Activated CD4-positive, alpha-beta T cell treated with anti-CD3 and anti-CD28 coated beads for 36 hours (primary cell): ENCODE measurements at regions not wholly inside any gene's neighbourhood (a gene's known extent, or its start where the extent isn't known, plus 50 kb on each side); places are given as distances from the start of the nearest gene placed in this dataset.

ENCODE experiments used
- ATAC-seq: fragments of 200-7000 bp; cut with Tn5 transposase; one replicate; pipeline ENCODE4 v1.10.0; 2021; ENCODE audit warnings: mild to moderate bottlenecking, moderate library complexity
- CTCF ChIA-PET: fragments of 350-600 bp; sonication (Branson Sonifier 250); formaldehyde crosslinking; loops from one replicate; lab custom pipeline; 2021; ENCODE audit warnings: antibody characterized with exemption; lab: Charles Lee
- POLR2A ChIA-PET: fragments of 350-600 bp; sonication (Branson Sonifier 250); formaldehyde crosslinking; loops from one replicate; lab custom pipeline; 2021; ENCODE audit warnings: antibody characterized with exemption, inconsistent platforms; lab: Charles Lee
- DNase-seq: peaks from one replicate; pipeline ENCODE4 v3.0.0-alpha.2; 2020
- H3K27ac Mint-ChIP-seq: one replicate; pipeline ENCODE4 v1.8.0; 2021; ENCODE audit warnings: mixed read lengths
- H3K27me3 Mint-ChIP-seq: one replicate; pipeline ENCODE4 v1.8.0; 2021; ENCODE audit warnings: mixed read lengths
- H3K36me3 Mint-ChIP-seq: one replicate; pipeline ENCODE4 v1.8.0; 2021; ENCODE audit warnings: low read depth, mixed read lengths
- H3K4me1 Mint-ChIP-seq: one replicate; pipeline ENCODE4 v1.8.0; 2021; ENCODE audit warnings: mixed read lengths
- H3K4me3 Mint-ChIP-seq: one replicate; pipeline ENCODE4 v1.8.0; 2021; ENCODE audit warnings: mild to moderate bottlenecking, moderate library complexity, mixed read lengths
- H3K9me3 Mint-ChIP-seq: one replicate; pipeline ENCODE4 v1.8.0; 2021; ENCODE audit warnings: low read depth, mixed read lengths
- intact Hi-C, 2 experiments: fragments of 100-400 bp; cut with DNase I in 1 of 2; cut with micrococcal nuclease in 1 of 2; formaldehyde crosslinking; loops; one replicate each; pipeline versions ENCODE4 v1.14.2 to v1.15.1; 2022 to 2024; cut with DNase I, micrococcal nuclease

DNA sequence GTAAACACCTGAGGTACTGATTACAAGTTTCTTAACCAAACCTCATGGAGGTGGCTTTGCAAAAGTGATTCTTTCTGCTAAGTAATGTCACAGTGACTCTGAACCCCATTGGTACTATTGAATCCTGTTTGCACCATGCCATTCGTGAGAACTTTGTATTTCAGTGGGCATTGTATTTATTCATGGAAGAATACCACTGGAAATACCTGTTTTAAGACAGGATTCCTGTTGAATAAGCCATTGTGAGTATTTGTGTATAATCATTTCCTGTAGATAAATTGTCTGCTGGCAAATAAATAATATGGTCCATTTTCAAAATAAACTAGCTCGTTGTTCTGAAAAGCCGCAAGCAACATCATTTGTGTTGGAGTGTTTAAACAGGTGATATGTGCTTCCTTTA is 136.4 kb upstream of the GUCY1A1 start:
- ChIA-PET POLR2A (no interaction called here), CTCF (no interaction called here)
- no peak overlapping the region for H3K4me3 Mint-ChIP-seq
- no peaks in the 10 kb centered on the region for H3K27me3 Mint-ChIP-seq
- no peak overlapping the region for H3K27ac Mint-ChIP-seq
- intact Hi-C loops, result loop anchor here in 1 of 2 experiments (10.0 kb wide), 1 partner anchor 255 kb away; no protein-coding TSS in a partner anchor
- DNase-seq (no peak), ATAC-seq (no peak)
- no peaks in the 10 kb centered on the region for H3K9me3 Mint-ChIP-seq
- H3K4me1 Mint-ChIP-seq, result no peaks in the 10 kb centered on the region
- no peaks in the 10 kb centered on the region for H3K36me3 Mint-ChIP-seq

DNA sequence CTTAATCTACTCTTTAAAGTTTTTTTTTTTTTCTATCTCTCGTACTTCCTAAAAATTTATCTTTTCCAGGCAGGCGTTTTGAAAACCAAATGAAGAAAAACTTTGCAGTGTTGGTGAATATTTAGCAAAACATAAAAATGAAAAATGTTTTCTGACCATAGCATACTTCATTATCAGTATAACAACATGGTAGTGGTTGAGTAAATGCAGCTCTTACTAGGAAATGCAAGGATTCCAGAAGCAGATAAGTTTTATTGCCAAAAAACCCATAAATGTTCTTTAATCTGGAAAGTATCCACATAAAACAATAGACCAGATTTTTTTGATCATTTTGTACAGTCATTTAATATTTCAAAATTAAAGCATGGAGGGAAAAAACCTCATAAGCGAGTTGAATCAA is 136.9 kb upstream of the GUCY1A1 start:
- no peaks in the 10 kb centered on the region for H3K4me1 Mint-ChIP-seq
- no peak overlapping the region for H3K4me3 Mint-ChIP-seq
- H3K27ac Mint-ChIP-seq, result no peak overlapping the region
- DNase-seq (no peak), ATAC-seq (no peak)
- H3K36me3 Mint-ChIP-seq, result no peaks in the 10 kb centered on the region
- intact Hi-C loops, result loop anchor here (1.0 to 10.0 kb wide), 3 partner anchors 255 to 423 kb away; partner anchors contain the start of gene CTSO (in 1 of the 2)
- POLR2A ChIA-PET, result no interaction called here
- CTCF ChIA-PET, result interaction anchor here (0.7 kb wide), 1 partner anchor 15 kb away, joined by 3 read pairs; no protein-coding TSS in a partner anchor
- no peaks in the 10 kb centered on the region for H3K27me3 Mint-ChIP-seq
- no peaks in the 10 kb centered on the region for H3K9me3 Mint-ChIP-seq

DNA sequence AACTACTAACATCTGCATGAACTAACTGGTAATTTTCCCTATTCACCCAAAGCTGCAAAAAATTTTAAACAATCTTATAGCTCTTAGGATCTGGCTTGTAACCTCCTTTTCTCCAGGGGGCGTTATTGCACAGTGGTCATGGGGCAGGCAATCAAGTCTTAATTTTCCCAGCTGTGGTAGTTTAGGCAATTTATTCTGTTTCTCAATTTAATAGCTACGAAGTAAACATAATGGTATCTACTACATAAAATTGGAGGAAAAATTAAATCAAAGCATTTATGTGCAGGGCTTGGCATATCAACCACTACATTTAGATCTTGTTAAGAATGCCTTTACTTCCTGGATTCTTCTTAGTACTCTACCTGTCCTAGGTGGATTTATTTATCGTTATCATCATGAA is 137.4 kb upstream of the GUCY1A1 start:
- POLR2A ChIA-PET, result no interaction called here
- intact Hi-C loops, result loop anchor here in 1 of 2 experiments (1.0 to 2.0 kb wide), 2 partner anchors 258 to 424 kb away; partner anchors contain the start of gene CTSO

DNA sequence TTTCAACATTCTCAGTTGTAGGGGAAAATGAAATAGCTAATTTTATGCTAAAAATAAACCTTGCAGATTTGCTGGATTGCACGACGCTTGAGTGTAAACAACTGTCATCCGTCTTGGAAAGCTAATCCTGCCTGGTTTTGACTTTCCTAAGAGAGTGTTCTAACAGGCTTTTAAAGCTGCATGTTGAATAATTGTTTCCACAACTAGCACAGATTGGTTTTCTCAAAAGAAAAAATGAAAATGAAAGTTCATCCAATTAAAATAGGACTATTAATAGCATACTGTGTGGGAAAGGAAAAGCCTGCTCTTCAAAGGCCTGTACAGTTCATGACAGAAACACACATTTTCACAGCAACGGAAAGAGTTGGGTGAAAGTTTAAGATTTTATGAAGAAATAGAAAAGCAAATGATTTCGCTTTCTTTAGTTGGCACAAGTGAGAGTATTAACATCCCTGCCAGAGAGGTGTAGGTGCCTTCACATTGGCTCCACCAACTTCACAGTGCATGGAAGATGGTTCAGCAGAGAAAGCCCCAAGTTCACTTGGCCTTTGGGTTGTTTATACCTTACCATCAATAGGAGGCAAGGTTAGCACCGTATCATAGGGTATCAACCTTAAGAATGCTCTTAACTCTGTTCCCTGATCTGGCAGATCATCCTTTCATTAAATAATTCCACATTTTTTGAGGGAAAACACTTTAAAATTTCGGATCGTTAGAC is 140.0 kb upstream of the GUCY1A1 start:
- Mint-ChIP-seq H3K4me1 (no peaks in the 10 kb centered on the region), H3K27me3 (no peaks in the 10 kb centered on the region), H3K36me3 (no peaks in the 10 kb centered on the region), H3K27ac (no peak overlapping the region), H3K4me3 (no peak overlapping the region), H3K9me3 (peaks cover 2% of the 10 kb centered on the region)
- CTCF ChIA-PET, result no interaction called here
- intact Hi-C loops, result no loop called here
- POLR2A ChIA-PET, result no interaction called here
- no peak for DNase-seq
- ATAC-seq, result no peak

More for the DNA sequence above, 137.4 kb upstream of the GUCY1A1 start:
- no peaks in the 10 kb centered on the region for H3K27me3 Mint-ChIP-seq
- no peaks in the 10 kb centered on the region for H3K36me3 Mint-ChIP-seq
- H3K9me3 Mint-ChIP-seq, result no peaks in the 10 kb centered on the region
- no peaks in the 10 kb centered on the region for H3K4me1 Mint-ChIP-seq
- ATAC-seq (no peak), DNase-seq (peak; percentile 13)
- H3K4me3 Mint-ChIP-seq, result no peak overlapping the region
- no peak overlapping the region for H3K27ac Mint-ChIP-seq
- CTCF ChIA-PET, result interaction anchor here (0.7 kb wide), 2 partner anchors 15 to 1966 kb away, joined by 3 read pairs; no protein-coding TSS in a partner anchor

DNA sequence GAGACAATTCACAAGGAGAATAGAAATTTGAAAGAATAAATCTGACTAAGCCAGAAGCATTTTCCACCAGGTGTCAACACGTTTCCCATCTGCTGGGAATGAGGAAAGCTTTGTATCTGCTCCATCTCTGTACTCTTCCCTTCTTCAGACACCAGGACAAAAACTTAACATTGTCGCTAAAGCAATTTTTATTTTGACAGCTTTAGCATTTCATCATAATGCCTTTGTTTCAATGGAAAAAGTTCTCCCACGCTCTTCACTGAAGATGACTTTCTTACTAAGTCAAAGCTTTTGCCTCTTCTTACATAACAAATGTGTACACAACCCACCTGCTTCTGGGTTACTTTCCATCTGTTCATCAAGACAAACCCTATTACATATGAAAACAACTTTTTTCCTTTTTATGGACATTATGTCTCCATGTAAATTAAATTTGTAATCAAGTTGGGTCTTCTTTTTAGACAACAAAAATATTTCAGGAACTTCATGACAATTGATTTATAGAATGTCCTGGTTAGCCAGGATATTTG is 141.7 kb upstream of the GUCY1A1 start:
- CTCF ChIA-PET, result no interaction called here
- Mint-ChIP-seq H3K36me3 (no peaks in the 10 kb centered on the region), H3K27ac (no peak overlapping the region), H3K4me1 (no peaks in the 10 kb centered on the region), H3K27me3 (no peaks in the 10 kb centered on the region), H3K4me3 (no peak overlapping the region), H3K9me3 (peaks cover 5% of the 10 kb centered on the region)
- POLR2A ChIA-PET, result no interaction called here
- intact Hi-C loops, result no loop called here
- ATAC-seq (no peak), DNase-seq (no peak)

DNA sequence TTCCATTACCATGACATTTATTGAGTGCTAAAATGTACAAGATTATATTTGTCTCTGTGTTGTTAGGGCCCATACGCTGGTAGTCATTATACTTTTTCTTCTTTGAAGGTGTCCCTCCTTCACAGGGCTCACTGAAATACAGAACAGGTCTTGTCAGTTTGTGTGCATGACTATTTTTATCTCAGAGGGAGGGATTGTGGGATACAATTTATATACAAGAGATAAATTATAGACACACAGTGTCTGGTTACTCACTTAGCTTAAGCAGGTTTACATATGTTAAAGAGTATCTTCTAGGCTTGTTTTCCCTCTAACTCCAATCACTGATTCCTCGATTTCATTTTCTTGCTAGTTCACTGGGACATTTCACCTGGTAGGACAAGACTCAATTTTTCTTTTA is 143.3 kb upstream of the GUCY1A1 start:
- Mint-ChIP-seq H3K27ac (no peak overlapping the region), H3K4me1 (no peaks in the 10 kb centered on the region), H3K4me3 (no peak overlapping the region), H3K36me3 (no peaks in the 10 kb centered on the region), H3K27me3 (no peaks in the 10 kb centered on the region), H3K9me3 (peaks cover 5% of the 10 kb centered on the region)
- DNase-seq (no peak), ATAC-seq (no peak)
- ChIA-PET POLR2A (no interaction called here), CTCF (interaction anchor here (0.8 kb wide), 1 partner anchor 125 kb away, joined by 3 read pairs; no protein-coding TSS in a partner anchor)
- intact Hi-C loops, result no loop called here

DNA sequence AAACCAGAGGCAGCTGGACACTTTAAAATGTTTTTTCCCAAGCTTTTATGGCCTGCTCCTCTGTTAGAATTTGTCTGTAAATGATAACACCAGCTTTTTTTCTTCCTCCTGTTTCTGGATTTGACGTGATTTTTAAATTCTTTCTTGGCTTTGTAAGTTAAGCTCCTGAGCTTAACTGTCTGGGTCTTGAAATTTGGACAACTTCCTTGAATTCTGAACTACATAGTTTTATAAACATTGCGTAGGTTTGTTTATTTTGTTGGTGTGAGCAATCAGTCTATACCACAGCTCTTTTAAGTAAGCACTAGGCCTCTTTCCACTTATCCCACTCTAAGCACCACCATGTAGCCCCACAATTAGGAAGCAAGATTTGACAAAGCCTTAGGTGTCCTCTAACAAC is 144.4 kb upstream of the GUCY1A1 start:
- no peak overlapping the region for H3K4me3 Mint-ChIP-seq
- H3K27ac Mint-ChIP-seq, result no peak overlapping the region
- H3K36me3 Mint-ChIP-seq, result no peaks in the 10 kb centered on the region
- H3K9me3 Mint-ChIP-seq, result peaks cover 5% of the 10 kb centered on the region
- intact Hi-C loops, result no loop called here
- POLR2A ChIA-PET, result no interaction called here
- CTCF ChIA-PET, result no interaction called here
- no peak for ATAC-seq
- H3K4me1 Mint-ChIP-seq, result no peaks in the 10 kb centered on the region
- peaks cover 3% of the 10 kb centered on the region for H3K27me3 Mint-ChIP-seq
- DNase-seq, result no peak

DNA sequence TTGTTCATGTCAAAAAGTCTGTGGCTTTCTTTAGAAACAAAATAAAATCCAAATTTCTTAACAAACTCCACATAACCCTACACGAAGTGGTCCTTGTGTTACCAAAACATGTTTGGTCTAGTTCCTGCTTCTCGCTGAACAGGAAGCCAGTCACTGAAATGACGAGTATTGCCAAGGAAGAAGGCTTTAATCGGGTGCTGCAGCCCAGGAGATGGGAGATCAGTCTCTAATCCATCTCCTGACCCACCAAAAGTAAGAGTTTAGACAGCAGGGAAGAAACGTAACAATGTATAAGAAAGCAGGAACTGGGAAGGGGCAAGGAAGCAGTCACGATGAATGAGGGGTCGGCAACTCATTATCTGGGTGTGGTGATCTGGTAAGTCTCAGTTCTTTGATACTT is 144.6 kb upstream of the MAP9 start:
- no peaks in the 10 kb centered on the region for H3K4me1 Mint-ChIP-seq
- ChIA-PET POLR2A (no interaction called here), CTCF (no interaction called here)
- peaks cover 5% of the 10 kb centered on the region for H3K9me3 Mint-ChIP-seq
- peaks cover 5% of the 10 kb centered on the region for H3K27me3 Mint-ChIP-seq
- H3K4me3 Mint-ChIP-seq, result no peak overlapping the region
- no peak overlapping the region for H3K27ac Mint-ChIP-seq
- H3K36me3 Mint-ChIP-seq, result no peaks in the 10 kb centered on the region
- intact Hi-C loops, result no loop called here
- no peak for ATAC-seq
- no peak for DNase-seq

DNA sequence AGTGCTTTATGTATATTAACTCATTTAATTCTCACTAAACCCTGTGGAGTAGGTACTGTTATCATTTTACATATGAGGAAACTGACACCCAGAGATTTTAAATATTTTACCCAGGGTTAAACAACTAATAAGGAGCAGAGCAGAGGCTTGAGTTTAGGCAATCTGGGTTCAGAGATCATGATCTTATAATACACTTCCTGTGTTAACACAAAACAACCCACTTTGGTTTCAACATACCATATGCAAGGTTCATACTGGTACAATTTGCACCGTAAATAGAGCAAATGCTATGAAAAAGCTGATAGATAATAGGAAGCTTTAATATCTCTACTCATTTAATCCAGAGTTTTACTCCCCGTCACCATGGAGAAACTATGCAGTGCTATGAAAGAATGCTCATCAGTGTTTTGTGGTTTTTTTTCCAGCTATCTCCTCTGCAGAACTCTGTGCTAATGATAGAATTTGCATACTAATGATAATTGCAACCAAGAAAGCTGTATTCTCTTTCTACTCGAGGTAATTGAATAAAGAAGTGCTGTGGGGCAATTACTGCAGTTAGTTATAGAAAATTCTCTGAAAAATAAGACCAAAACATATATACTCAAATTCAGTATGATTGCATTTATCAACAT is 138.8 kb upstream of the MAP9 start:
- DNase-seq (no peak), ATAC-seq (no peak)
- peaks cover under 1% of the 10 kb centered on the region for H3K9me3 Mint-ChIP-seq
- H3K36me3 Mint-ChIP-seq, result no peaks in the 10 kb centered on the region
- H3K4me1 Mint-ChIP-seq, result no peaks in the 10 kb centered on the region
- no peak overlapping the region for H3K27ac Mint-ChIP-seq
- intact Hi-C loops, result no loop called here
- CTCF ChIA-PET, result no interaction called here
- POLR2A ChIA-PET, result no interaction called here
- no peak overlapping the region for H3K4me3 Mint-ChIP-seq
- H3K27me3 Mint-ChIP-seq, result peaks cover 9% of the 10 kb centered on the region

DNA sequence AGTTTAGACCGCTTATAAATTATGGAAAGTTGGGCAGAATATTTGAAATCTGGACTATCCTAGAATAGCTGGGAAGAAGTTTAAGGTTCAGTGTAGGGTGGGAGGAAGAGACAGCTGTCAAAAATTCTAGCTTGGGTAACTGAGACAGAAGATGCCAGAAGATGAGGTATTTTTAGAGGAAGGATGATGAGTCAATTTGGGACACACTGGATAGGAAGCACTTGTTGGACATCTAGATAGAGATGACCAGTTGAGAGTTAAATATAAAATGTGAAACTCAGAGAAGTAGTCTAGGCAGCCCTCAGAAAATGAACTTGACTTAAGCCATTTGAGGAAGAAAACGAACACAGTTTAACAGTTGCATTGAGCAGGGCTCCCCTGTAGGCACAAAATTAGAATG is 137.9 kb upstream of the MAP9 start:
- Mint-ChIP-seq H3K9me3 (no peaks in the 10 kb centered on the region), H3K4me1 (no peaks in the 10 kb centered on the region), H3K27ac (no peak overlapping the region), H3K27me3 (peaks cover 11% of the 10 kb centered on the region), H3K36me3 (no peaks in the 10 kb centered on the region), H3K4me3 (no peak overlapping the region)
- intact Hi-C loops, result no loop called here
- no peak for DNase-seq
- ChIA-PET POLR2A (no interaction called here), CTCF (no interaction called here)
- ATAC-seq, result no peak

DNA sequence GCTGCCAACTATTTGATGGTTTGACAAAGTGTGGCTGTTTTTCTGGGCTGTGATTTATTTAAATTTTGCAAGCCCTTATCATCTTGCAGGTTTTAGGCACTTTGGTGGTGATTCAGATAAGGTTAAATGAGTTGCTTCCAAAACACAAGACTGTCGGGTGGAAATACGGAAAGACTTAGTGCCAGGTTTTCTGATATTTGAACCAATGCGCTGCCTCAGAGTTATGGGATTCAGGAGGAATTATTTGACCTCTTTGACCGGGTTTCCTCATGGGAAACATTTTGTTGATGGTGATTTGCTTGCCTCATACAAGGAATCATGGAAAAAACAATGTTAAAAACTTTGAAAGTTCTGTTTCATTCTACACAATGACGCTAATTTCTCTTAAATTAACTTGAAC is 136.1 kb upstream of the MAP9 start:
- Mint-ChIP-seq H3K36me3 (no peaks in the 10 kb centered on the region), H3K9me3 (no peaks in the 10 kb centered on the region)

DNA sequence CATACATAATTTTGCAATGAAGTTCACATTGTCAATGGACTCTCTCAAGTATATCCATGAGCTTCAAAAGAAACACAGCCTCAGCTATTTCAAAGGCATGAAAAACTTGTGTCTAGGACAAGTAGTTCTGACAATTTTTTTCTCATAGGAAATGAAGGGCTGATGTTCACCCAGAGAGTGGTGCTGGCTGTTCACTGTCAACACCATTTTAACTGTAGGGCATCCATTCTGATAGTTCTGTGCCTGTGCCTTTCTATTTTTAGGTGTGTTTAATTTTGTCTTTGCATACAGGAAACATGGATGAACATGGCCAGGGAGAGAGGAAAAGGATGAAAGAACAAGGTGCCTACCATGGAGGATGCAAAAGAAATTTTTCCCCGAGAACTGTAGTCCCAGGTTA is 135.3 kb upstream of the MAP9 start:
- Mint-ChIP-seq H3K9me3 (no peaks in the 10 kb centered on the region), H3K4me1 (no peaks in the 10 kb centered on the region), H3K4me3 (no peak overlapping the region), H3K27ac (no peak overlapping the region), H3K27me3 (peaks cover 7% of the 10 kb centered on the region), H3K36me3 (no peaks in the 10 kb centered on the region)
- ATAC-seq (no peak), DNase-seq (no peak)
- intact Hi-C loops, result no loop called here
- POLR2A ChIA-PET, result no interaction called here
- CTCF ChIA-PET, result no interaction called here

More for the DNA sequence above, 136.1 kb upstream of the MAP9 start:
- POLR2A ChIA-PET, result no interaction called here
- intact Hi-C loops, result no loop called here
- DNase-seq, result no peak
- CTCF ChIA-PET, result no interaction called here
- no peak for ATAC-seq
- no peak overlapping the region for H3K4me3 Mint-ChIP-seq
- no peak overlapping the region for H3K27ac Mint-ChIP-seq
- H3K27me3 Mint-ChIP-seq, result peaks cover 11% of the 10 kb centered on the region
- no peaks in the 10 kb centered on the region for H3K4me1 Mint-ChIP-seq
